ENCODE measurements at regions not wholly inside any gene's neighbourhood (a gene's known extent, or its start where the extent isn't known, plus 50 kb on each side); places are given as distances from the start of the nearest gene placed in this dataset.

- TF ChIP-seq CTCF (IDR thresholded peaks at IDR 0.05) = no peak
- TF ChIP-seq EP300 (IDR thresholded peaks at IDR 0.05; ENCODE audit: low read depth) = no peak
- no peak for TF ChIP-seq POLR2AphosphoS5 (IDR thresholded peaks at IDR 0.05)
These were observed 175.7 kb upstream of the SLC25A13 start for GRCh38 chr7:96497567-96497966.

Measured in transverse colon (tissue), 4 donors.